Uterus (tissue), 3 donors: ENCODE measurements at regions not wholly inside any gene's neighbourhood (a gene's known extent, or its start where the extent isn't known, plus 50 kb on each side); places are given as distances from the start of the nearest gene placed in this dataset.

Source experiments
- DNase-seq, 2 donors: peaks; one replicate each; pipeline ENCODE4 v3.0.0-alpha.2; 2019 to 2020
- H3K27ac ChIP-seq, 2 donors: fragments of 200-600 bp; sonication (generic); 1 replicate in 1 of 2; 2 replicates in 1 of 2; pipeline ENCODE4 v1.5.1; 2016 to 2018
- H3K27me3 ChIP-seq, 2 donors: fragments of 200-600 bp; sonication (generic); one replicate each; pipeline ENCODE4 v1.5.1; 2018 to 2019; ENCODE audit warnings: control low read depth in 1 of 2
- H3K36me3 ChIP-seq, 2 donors: fragments of 200-600 bp; sonication (generic); one replicate each; pipeline ENCODE4 v1.5.1; 2019; ENCODE audit warnings: control low read depth in 1 of 2
- H3K4me1 ChIP-seq, 2 donors: fragments of 200-600 bp; sonication (generic); one replicate each; pipeline ENCODE4 v1.5.1; 2018 to 2019; ENCODE audit warnings: control low read depth in 1 of 2
- H3K4me3 ChIP-seq, 2 donors: fragments of 200-600 bp; sonication (generic); 1 replicate in 1 of 2; 2 replicates in 1 of 2; pipeline ENCODE4 v1.5.1; 2018 to 2019; ENCODE audit warnings: mild to moderate bottlenecking in 1 of 2
- H3K9me3 ChIP-seq, 2 donors: fragments of 200-600 bp; sonication (generic); one replicate each; pipeline ENCODE4 v1.5.1; 2019; ENCODE audit warnings: control low read depth in 1 of 2
- CTCF ChIP-seq, 4 experiments: fragments of 200-600 bp in 2 of 4; fragments of 450-650 bp in 2 of 4; sonication (generic) in 2 of 4; IDR thresholded peaks; one replicate each; pipeline ENCODE4 v1.5.1; 2016 to 2019; ENCODE audit warnings: antibody characterized with exemption in 4 of 4, mild to moderate bottlenecking in 2 of 4, moderate library complexity in 1 of 4
- POLR2A ChIP-seq, 2 donors: fragments of 450-650 bp; IDR thresholded peaks; one replicate each; pipeline ENCODE4 v1.6.1; 2016; ENCODE audit warnings: antibody characterized with exemption in 2 of 2, mild to moderate bottlenecking in 1 of 2, moderate library complexity in 1 of 2
- intact Hi-C: fragments of 100-400 bp; cut with DNase I; formaldehyde crosslinking; loops from one replicate; pipeline ENCODE4 v1.15.1; 2023; ENCODE audit warnings: low total_unique reads
- donor health status: DM: yes; HTN: yes; CAD: no.

GRCh38 chr18:61194726-61195125 is 138.5 kb upstream of the CDH20 start:
- no peak for TF ChIP-seq POLR2A (IDR thresholded peaks at IDR 0.05)
- TF ChIP-seq CTCF (IDR thresholded peaks at IDR 0.05), result no peak
- no peaks in the 10 kb centered on the region for H3K27me3 ChIP-seq
- DNase-seq, result no peak
- H3K9me3 ChIP-seq, result no peaks in the 10 kb centered on the region
- H3K4me3 ChIP-seq, result no peak overlapping the region
- no peak overlapping the region for H3K27ac ChIP-seq
- H3K4me1 ChIP-seq, result no peaks in the 10 kb centered on the region
- no peaks in the 10 kb centered on the region for H3K36me3 ChIP-seq
- intact Hi-C loops, result no loop called here

- Histone ChIP-seq H3K27ac (no peak overlapping the region), H3K4me1 (no peaks in the 10 kb centered on the region), H3K27me3 (no peaks in the 10 kb centered on the region), H3K4me3 (no peak overlapping the region), H3K9me3 (no peaks in the 10 kb centered on the region), H3K36me3 (no peaks in the 10 kb centered on the region)
- intact Hi-C loops, result no loop called here
- no peak for TF ChIP-seq CTCF (IDR thresholded peaks at IDR 0.05)
- TF ChIP-seq POLR2A (IDR thresholded peaks at IDR 0.05), result no peak
- no peak for DNase-seq
These were observed 136.5 kb upstream of the CDH20 start for GRCh38 chr18:61196750-61197149.

GRCh38 chr18:61198486-61198885 is 134.7 kb upstream of the CDH20 start:
- H3K4me1 ChIP-seq, result no peaks in the 10 kb centered on the region
- intact Hi-C loops, result no loop called here
- H3K9me3 ChIP-seq, result no peaks in the 10 kb centered on the region
- DNase-seq, result no peak
- no peak overlapping the region for H3K4me3 ChIP-seq
- no peak overlapping the region for H3K27ac ChIP-seq
- no peaks in the 10 kb centered on the region for H3K27me3 ChIP-seq
- H3K36me3 ChIP-seq, result no peaks in the 10 kb centered on the region
- TF ChIP-seq CTCF (IDR thresholded peaks at IDR 0.05) (no peak), POLR2A (IDR thresholded peaks at IDR 0.05) (no peak)

- intact Hi-C loops, result no loop called here
- Histone ChIP-seq H3K4me1 (no peaks in the 10 kb centered on the region), H3K27ac (no peak overlapping the region), H3K9me3 (no peaks in the 10 kb centered on the region), H3K27me3 (no peaks in the 10 kb centered on the region), H3K4me3 (no peak overlapping the region), H3K36me3 (no peaks in the 10 kb centered on the region)
- TF ChIP-seq CTCF (IDR thresholded peaks at IDR 0.05) (no peak), POLR2A (IDR thresholded peaks at IDR 0.05) (no peak)
- no peak for DNase-seq
These were observed 133.9 kb upstream of the CDH20 start for GRCh38 chr18:61199171-61199848.

- no peaks in the 10 kb centered on the region for H3K9me3 ChIP-seq
- no peaks in the 10 kb centered on the region for H3K27me3 ChIP-seq
- intact Hi-C loops, result no loop called here
- no peaks in the 10 kb centered on the region for H3K4me1 ChIP-seq
- DNase-seq, result no peak
- no peak overlapping the region for H3K27ac ChIP-seq
- H3K36me3 ChIP-seq, result no peaks in the 10 kb centered on the region
- TF ChIP-seq POLR2A (IDR thresholded peaks at IDR 0.05), result no peak
- no peak for TF ChIP-seq CTCF (IDR thresholded peaks at IDR 0.05)
- H3K4me3 ChIP-seq, result no peak overlapping the region
These were observed 131.7 kb upstream of the CDH20 start for GRCh38 chr18:61201511-61201910.
